ENCODE measurements at regions not wholly inside any gene's neighbourhood (a gene's known extent, or its start where the extent isn't known, plus 50 kb on each side); places are given as distances from the start of the nearest gene placed in this dataset.
"Not testable (repeated sequence)": the region's sequence is repeated elsewhere in the genome, so short reads cannot be mapped to it uniquely, and the experiment has no call there.

- intact Hi-C loops (cut with DNase I; ENCODE audit: low total_unique reads): no loop called here
- TF ChIP-seq CTCF (IDR thresholded peaks at IDR 0.05 in 8 of 11, conservative IDR thresholded peaks at IDR 0.05 in 3 of 11) (no peak), POLR2A (IDR thresholded peaks at IDR 0.05) (no peak), POLR2AphosphoS5 (IDR thresholded peaks at IDR 0.05) (no peak)
- H3K4me3 ChIP-seq: no peak overlapping the region
- DNase-seq: no peak
- H3K36me3 ChIP-seq: no peaks in the 10 kb centered on the region
- 84 to 97% (median 91%) methylated on average over 3 of the region's 3 CpGs for WGBS, 5 donors
- H3K4me1 ChIP-seq: no peaks in the 10 kb centered on the region
- H3K27ac ChIP-seq: no peak overlapping the region
- H3K27me3 ChIP-seq (replicated peaks in 1 of 7): no peaks in the 10 kb centered on the region
- peaks cover 0 to 24% (median 15%) of the 10 kb centered on the region in 8 donors for H3K9me3 ChIP-seq
Observed at GRCh38 chr5:89524785-89525184, 641.8 kb upstream of the MEF2C start.

- DNase-seq; H3K4me1 ChIP-seq; intact Hi-C loops (cut with DNase I; ENCODE audit: low total_unique reads); H3K36me3 ChIP-seq; H3K4me3 ChIP-seq; H3K27ac ChIP-seq; H3K27me3 ChIP-seq (replicated peaks in 1 of 7): not testable (repeated sequence)
- H3K9me3 ChIP-seq: peaks cover 0 to 24% (median 15%) of the 10 kb centered on the region in 8 donors
Observed at GRCh38 chr5:89523867-89524266, 640.9 kb upstream of the MEF2C start.

- intact Hi-C loops (cut with DNase I; ENCODE audit: low total_unique reads): no loop called here
Observed at GRCh38 chr5:89520771-89521170, 637.8 kb upstream of the MEF2C start.

GRCh38 chr5:89513299-89514044, 630.5 kb upstream of the MEF2C start:
- Histone ChIP-seq H3K4me3 (no peak overlapping the region), H3K36me3 (no peaks in the 10 kb centered on the region), H3K27me3 (replicated peaks in 1 of 7) (no peaks in the 10 kb centered on the region), H3K9me3 (peaks cover 0 to under 1% (median 0%) of the 10 kb centered on the region in 8 donors), H3K4me1 (no peaks in the 10 kb centered on the region), H3K27ac (no peak overlapping the region)
- intact Hi-C loops (cut with DNase I; ENCODE audit: low total_unique reads): no loop called here
- WGBS, 5 donors: 81 to 94% (median 89%) methylated on average over 3 of the region's 3 CpGs
- TF ChIP-seq POLR2A (IDR thresholded peaks at IDR 0.05) (no peak), POLR2AphosphoS5 (IDR thresholded peaks at IDR 0.05) (no peak), CTCF (IDR thresholded peaks at IDR 0.05 in 8 of 11, conservative IDR thresholded peaks at IDR 0.05 in 3 of 11) (no peak)
- DNase-seq: no peak

More at GRCh38 chr5:89520771-89521170, 637.8 kb upstream of the MEF2C start:
- no peak overlapping the region for H3K4me3 ChIP-seq
- no peaks in the 10 kb centered on the region for H3K4me1 ChIP-seq
- H3K9me3 ChIP-seq: peaks cover 0 to 23% (median 15%) of the 10 kb centered on the region in 8 donors
- no peak for DNase-seq
- no peak for TF ChIP-seq POLR2AphosphoS5 (IDR thresholded peaks at IDR 0.05)
- H3K27me3 ChIP-seq (replicated peaks in 1 of 7): no peaks in the 10 kb centered on the region
- WGBS, 5 donors: 87 to 95% (median 90%) methylated on average over 2 of the region's 2 CpGs
- H3K36me3 ChIP-seq: no peaks in the 10 kb centered on the region
- no peak overlapping the region for H3K27ac ChIP-seq

- Histone ChIP-seq H3K9me3 (peaks cover 0 to 7% (median 0%) of the 10 kb centered on the region in 8 donors), H3K27ac (no peak overlapping the region), H3K4me3 (no peak overlapping the region), H3K36me3 (no peaks in the 10 kb centered on the region), H3K27me3 (replicated peaks in 1 of 7) (no peaks in the 10 kb centered on the region), H3K4me1 (no peaks in the 10 kb centered on the region)
- intact Hi-C loops (cut with DNase I; ENCODE audit: low total_unique reads): no loop called here
- 92 to 100% (median 100%) methylated on average over 1 of the region's 1 CpG for WGBS, 5 donors
- no peak for TF ChIP-seq CTCF (IDR thresholded peaks at IDR 0.05 in 8 of 11, conservative IDR thresholded peaks at IDR 0.05 in 3 of 11)
- TF ChIP-seq POLR2AphosphoS5 (IDR thresholded peaks at IDR 0.05): no peak
- TF ChIP-seq POLR2A (IDR thresholded peaks at IDR 0.05): no peak
- no peak for DNase-seq
Observed at GRCh38 chr5:89504051-89504450, 621.1 kb upstream of the MEF2C start.

Data from spleen (tissue), 11 donors.